HG02885 (cell line): ENCODE measurements at regions not wholly inside any gene's neighbourhood (a gene's known extent, or its start where the extent isn't known, plus 50 kb on each side); places are given as distances from the start of the nearest gene placed in this dataset.
"Not testable (repeated sequence)": the region's sequence is repeated elsewhere in the genome, so short reads cannot be mapped to it uniquely, and the experiment has no call there.

Experiments used
- ATAC-seq: cut with Tn5 transposase; IDR thresholded peaks from one replicate; pipeline ENCODE4 v1.9.1; 2021; ENCODE audit warnings: mild to moderate bottlenecking; ENCODE audit not compliant: unreplicated experiment, poor library complexity

DNA sequence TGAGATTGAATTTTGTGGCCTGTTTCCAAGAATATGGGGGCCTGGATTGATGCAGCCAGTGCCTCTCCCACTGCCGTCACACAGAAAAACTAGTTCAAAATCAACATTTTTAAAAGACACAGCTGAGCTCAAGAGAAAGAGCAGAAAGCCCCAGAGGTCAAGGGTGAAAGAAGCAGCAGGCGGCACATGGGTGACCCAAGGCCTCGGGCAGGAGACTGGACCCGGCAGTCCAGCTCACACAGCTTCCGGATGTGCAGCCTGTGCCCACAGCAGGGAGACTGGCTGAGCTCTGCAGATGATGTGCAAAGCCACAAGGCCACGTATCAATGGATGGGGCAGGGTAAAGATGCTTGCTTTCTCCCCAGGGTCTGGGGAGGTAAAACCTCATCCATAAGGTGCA lies 50.4 kb upstream of the RNF32 start:
- no peak for ATAC-seq

DNA sequence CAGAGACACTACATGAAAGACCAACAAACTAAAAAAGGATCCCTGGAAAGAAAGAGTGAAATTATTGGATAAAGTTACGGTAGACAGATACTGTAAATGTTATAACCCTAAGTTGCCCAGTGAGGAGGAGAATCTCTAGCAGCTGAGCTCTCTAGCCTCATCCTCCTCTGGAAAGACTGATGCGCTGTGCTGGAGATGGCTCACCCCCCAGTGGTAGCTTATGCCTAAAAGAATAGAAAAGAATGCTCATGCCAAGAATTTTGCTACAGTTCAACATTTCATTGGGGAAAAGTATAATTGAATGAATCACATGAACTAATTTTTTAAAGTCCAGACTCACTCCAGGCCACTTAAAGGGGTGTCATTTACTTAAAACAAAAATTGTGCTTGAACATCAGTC lies 50.8 kb upstream of the RNF32 start:
- ATAC-seq = no peak

DNA sequence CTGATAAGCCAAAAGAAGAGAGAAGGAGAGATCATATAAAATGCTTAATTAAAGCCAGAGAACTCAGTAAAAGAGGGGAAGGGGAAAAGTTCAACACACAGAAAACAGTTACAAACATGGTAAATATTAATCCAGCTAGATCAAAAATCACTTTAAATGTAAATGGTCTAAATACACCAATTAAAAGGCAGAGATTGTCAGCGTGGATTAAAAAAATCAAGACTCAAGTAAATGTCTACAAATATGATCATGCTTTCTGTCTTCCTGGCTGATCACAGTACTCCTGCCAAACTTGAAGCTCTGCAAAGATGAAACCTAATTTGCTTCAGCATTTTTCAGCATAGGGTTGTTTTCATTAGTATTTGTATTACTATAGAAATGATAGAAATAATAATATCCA lies 54.6 kb upstream of the RNF32 start:
- ATAC-seq = no peak

DNA sequence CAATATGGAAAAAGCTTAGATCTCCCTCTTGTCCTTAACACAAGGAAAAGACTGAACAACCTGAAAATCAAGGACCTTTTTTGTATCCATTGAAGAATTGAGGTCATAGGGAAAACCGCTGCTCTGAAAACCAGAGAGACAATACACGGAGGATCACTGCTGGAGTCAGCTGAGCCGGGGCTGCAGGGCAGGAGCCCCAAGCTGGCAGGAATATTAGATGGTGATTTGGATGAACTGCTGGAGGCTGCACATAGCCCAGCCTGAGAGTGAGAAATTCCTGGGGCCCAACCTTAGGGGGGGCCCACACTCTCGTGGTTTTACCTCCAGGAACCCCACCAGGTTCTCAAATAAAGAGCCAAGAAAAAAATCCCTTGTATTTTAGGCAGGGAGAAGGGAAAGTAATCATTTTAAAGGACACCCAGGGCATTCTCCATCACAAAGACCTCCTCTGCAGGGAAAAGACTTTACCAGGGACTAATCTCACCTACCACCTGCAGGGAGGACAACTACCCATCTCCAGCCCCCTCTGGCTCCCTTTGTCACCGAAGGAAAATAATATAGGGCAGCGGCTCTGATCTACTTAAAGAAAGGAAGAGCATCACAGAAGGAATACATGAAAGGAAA lies 55.4 kb upstream of the RNF32 start:
- no peak for ATAC-seq

DNA sequence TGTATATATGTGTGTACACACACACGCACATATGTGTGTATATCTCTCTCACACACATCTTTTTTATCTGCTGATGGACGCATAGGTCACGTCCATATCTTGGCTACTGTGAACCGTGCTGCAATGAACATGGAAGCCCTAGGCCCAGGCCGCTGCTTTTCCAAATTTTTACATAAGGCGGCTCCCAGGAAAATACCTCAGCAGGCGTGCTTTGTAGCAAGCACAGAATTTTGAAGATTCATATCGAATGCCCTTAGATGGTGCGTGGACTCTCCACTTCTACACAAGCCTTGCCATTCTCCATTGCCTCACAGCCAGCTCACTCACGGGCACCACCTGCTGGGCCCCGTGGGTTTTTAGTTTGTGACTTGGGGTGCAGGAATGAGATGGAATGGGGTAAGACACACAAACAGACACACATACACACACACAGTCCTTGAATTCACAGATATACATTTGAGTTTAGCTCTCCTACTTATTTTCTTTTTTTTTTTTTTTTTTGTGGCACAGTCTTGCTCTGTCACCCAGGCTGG lies 57.9 kb upstream of the RNF32 start:
- ATAC-seq = no peak

DNA sequence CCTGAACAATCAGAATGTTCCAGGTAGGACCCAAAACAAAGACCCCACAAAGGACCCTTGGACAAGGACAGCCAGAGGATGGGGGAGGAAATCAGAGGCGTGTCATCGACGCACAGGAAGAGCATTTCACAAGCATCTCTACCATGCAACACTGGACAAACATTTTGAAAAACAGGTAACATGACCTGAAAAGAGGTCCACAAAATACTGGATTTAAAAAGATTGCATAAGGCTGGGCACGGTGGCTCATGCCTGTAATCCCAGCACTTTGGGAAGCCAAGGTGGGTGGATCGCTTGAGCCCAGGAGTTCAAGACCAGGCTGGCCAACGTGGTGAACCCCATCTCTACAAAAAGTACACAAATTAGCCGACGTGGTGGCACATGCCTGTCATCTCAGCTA lies 60.5 kb upstream of the RNF32 start:
- no peak for ATAC-seq

DNA sequence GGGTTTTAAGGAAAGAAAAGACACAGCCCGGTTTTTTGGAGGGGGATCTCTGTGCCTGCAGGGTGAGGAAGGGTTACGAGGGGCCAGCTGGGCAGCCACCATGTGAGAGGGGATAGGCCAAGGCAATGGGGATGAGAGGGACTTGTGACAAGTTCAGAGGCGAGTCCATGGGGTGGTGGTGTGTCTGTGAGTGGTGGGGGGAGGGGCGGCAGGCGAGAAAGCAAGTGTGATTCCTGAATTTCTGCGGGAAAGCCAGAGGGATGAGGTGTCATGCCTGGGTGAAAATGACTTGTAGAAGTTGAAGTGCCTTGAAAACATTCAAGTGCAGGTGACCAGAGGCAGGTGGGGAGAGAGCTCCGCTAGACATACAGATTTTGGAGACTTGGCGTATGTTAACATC lies 61.0 kb upstream of the RNF32 start:
- no peak for ATAC-seq

DNA sequence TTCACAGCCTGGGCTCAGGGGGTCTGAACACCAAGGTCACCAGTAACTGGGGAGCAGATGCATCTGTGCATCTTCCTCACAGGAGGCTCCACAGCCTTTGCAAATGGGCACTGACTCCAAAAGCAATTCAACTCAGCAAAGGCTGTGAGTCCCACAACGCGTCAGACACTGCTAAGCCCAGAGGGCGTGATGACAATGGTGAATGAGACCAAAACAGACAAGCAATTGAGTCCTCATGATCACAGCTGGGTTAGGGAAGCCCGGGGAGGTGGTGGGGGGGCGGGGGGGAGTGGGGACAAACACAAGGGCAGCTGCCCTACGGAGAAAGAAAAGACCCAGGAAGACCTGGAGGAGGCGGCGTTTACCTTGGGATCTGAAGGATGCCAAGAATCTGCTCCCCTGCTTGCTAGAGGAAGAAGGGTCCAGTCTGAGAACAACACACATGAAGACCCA lies 61.6 kb upstream of the RNF32 start:
- no peak for ATAC-seq

DNA sequence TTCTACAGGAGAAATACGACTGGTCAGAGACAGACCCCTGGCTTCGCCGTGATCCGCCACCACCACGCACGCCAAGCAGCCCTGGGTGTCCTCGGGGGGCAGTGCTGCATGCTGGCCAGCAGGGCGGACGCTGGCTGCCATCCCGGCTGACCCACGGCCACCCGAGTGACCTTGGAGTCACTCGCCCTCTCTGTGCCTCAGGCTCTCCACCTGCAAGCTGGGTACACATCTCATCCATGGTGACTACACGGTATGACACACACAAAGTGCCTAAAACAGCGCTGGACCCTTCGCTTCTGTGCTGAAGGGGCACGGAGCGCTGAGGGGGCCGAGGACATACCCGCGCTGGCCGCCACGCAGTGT lies 62.0 kb upstream of the RNF32 start:
- no peak for ATAC-seq

DNA sequence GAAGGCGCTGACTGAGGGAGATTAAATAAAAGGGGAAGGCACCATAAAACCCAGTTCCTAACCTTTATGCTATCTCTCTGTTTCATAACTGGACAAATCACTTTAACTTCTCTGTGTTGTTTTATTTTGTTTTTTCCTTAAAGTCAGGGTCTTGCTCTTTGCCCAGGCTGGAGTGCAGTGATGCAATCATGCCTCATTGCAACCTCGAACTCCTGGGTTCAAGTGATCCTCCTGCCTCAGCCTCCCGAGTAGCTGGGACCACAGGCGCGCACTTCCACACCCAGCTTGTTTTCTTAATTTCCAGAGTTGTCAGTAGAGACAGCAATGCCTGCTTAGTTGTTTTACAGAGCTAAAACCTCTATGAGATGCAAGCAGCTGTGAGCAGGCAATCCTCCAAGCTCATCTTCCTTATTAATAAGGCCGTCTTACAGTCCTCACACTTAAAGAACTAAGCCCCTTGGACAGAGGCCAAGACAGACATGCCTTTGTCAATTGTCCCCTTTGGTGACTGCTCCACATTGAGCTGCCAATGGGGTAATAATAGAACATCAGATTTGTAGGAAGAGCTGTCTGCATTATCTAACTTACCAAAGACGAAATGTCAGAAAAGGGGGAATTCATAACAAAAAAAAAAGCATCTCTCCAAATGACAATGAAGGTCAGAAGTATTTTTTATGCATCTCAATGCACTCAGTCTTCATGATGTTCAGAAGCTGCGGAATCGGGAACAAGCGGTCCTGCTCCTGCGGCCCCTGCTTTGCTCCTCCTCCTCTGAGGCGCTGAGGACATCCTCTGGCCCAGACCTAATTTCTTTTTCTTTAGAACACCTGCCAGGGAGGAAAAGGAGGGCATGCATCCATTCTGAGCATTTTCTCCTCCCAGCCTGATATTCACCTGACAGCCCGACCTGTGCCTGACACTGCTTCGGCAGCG lies 62.7 kb upstream of the RNF32 start:
- ATAC-seq = no peak

DNA sequence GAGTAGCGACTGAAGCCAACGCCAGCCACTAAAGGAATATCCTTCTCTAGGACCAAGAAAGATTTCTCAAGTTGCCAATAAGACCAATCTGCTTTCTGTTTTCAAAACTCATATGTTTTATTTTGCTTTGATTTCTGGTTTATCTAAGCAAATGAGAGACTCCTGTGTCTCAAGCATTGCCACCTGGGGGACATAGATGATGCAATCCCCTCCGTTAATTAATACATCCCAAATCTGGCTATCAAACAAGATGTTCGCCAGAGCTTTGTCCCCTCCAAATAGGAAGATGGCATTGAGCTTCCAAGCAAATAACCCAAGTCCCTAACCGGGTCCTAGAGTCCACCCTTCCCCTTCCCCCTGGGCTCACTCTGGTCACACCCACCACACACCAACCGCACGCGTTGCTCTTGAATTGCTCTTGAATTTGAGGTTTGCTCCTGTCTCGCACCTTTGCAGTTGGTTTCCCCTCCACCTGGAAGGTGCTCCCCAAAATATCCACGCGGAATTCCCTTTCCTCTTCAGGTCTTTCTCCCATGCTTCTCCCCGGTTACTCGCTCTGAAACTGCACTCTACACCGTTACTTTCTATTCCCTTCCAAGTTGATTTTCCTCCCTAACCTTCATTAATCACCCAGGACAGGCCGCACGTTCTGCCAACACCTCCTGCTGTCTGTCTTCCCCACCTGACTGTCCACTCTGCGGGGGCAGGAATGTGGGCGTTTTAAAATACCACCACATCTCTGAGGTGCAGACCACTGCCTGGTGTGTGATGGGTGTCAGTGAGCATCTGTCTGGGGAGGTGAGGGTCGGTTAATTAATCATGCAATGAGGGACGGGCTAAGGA lies 64.1 kb upstream of the RNF32 start:
- no peak for ATAC-seq

DNA sequence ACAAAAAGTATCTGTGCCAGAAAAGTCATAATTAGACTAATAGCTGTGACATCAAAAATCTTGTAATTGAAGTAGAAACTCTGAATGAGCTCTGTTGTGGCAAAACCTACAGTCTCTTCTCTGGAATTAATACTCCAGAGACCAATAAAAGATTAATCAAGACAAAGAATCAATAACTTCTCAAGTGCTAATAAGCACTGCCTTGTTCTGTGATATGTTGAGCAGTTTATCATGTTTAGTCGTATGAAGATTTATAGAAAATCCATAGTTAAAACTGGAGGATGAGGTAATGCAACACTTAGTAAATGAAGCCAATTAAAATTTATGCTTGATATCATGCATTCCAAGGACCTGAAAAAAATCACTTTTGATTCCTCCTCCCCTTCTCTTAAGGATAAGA lies 72.3 kb upstream of the RNF32 start:
- no peak for ATAC-seq

DNA sequence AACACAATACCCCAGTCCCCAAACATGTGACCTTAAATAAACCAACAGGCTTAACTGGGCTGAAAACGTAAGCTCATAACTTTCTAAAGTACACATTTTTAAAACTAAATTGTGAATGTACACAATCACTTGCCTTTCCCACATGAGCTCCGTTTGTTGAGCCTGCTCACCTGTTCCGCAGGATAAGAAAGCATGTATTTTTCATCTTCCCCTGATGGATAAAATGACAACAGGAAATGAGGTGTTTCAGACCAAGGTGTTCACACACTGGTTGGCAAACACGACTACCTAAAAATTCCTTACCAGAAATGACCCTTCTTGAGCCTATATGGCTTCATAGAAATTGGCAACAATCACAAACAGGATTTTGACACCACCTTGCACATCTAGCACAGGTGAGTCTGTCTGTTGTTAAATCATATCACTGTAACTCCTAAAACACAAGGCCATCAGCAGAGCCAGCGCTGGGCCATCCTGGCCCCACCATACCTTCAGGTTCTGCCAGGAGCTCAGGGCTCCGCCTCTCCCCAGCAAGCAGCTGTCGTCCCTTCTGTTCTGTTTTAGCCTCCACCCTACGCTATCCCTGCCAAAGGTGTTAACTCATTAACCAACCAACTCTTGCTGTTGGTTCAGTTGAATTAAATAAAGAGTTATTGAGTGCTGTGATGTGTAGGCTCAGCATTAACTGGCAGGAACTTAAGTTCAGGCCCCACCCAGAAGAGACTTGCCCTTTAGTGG lies 73.6 kb upstream of the RNF32 start:
- ATAC-seq = no peak

DNA sequence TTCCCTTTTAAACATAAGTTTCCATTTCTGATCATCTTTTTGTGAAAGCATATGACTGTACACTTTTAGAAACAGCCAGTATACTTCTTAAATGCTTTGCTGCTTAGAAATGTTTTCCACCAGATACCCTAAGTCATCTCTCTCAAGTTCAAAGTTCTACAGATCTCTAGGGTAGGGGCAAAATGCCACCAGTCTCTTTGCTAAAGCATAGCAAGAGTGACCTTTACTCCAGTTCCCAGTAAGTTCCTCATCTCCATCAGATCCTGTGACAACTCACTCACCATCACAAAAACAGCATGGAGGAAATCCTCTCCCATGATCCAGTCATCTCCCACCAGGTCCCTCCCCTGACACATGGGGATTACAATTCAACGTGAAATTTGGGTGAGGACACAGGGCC lies 75.6 kb upstream of the RNF32 start:
- not testable (repeated sequence) for ATAC-seq

DNA sequence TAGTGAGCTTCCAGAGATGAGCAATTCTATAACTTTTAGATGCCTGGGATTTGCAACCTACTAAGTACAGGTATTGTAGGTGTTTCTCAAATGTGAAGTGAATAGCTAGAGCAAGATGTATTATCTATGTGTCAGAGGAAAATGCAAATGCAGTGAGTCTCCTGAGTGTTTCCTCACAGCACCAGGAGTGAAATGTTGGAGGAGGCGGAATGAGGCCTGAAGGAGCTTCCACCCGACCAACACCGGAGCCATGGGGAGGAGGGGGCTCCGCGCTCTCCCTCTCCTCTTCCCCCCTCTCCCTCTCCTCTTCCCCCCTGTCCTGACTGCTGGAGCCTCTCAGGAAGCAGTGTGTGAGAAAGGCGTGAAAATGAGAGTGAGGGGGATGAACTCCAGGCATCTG lies 79.9 kb upstream of the RNF32 start:
- no peak for ATAC-seq

DNA sequence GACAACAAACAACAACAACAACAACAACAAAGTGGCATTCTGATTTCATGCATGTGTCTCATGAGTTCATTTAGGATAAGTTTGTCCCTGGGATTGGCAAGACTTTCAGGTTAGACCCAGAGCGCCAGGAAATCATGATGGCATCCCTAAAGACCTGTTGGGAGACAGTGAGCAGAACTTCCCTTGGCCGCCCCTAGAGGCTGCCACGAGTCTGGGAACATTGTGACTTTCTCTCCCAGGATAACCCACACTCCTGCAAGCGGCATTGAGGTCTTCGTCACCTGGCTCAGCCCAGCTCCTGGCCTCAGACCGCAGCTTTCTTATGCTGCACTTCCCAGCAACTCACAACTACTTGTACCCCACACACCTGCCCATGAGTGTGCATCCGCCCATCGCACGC lies 80.5 kb upstream of the RNF32 start:
- ATAC-seq = no peak

DNA sequence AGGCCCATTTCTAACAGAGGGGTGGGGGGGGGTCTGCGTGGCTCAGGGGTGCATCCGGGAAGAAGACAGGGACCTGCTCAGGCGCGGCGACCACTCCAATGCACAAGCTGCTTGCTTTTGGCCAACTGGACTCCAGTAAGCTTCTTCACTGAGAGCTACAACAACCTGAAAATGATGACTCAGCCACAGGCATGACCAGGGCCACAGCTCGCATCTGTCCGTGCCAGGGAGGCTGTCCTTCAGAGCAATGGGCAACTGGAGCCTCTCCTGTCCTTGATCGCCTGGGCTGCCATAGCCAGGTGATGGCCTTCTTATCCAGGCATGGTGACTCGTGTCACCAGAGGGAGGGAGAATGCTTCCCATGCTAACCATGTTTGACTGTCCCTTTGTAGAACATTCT lies 81.6 kb upstream of the RNF32 start:
- ATAC-seq = no peak

DNA sequence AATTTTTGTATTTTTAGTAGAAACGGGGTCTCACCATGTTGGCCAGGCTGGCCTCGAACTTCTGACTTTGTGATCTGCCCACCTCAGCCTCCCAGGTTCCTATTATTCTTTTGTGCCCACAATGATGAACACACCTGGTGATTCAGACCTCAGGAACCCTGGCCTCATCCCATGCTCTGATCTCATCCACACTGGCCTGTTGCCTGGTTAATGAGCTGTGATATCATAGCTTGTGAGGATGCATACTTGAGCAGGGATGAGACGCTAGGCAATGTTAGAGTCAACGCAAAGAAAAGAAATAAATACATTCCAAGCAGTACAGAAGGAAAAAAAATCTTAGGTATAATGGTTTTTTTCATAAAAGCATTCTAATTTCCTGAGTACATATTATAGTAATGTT lies 82.4 kb upstream of the RNF32 start:
- ATAC-seq = no peak

DNA sequence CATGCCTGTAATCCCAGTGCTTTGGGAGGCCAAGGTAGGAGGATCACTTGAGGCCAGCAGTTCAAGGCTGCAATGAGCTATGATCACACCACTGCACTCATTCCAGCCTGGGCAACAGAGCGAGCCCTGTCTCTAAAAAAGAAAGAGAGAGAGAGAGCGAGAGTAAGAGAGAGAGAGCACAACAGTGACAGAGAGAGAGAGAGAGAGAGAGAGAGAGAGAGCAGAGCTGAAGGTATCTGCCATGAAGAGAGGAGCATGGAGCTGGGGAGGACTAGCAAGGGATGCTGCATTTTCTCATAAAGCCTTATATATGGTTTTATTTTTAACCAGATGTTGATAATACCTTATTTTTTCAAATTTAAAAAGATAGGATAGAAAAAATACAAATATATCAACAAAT lies 84.5 kb upstream of the RNF32 start:
- no peak for ATAC-seq

DNA sequence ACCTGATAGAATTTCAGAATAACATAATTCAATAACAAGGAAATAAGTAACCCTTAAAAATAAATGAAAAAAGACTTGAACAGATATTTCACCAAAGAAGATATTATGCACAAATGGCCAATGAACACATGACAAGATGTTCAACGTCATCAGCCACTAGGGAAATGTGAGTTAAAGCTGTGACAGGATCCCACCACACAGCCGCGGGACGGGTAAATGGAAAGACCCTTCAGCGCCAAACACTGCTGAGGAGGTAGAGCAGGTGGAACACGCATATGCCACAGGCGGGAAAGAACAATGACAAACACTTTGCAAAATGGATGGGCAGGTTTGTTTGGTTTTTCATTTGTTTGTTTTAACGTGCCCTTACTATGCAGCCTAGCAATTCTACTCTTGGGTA lies 86.1 kb upstream of the RNF32 start:
- no peak for ATAC-seq
